ENCODE measurements at regions not wholly inside any gene's neighbourhood (a gene's known extent, or its start where the extent isn't known, plus 50 kb on each side); places are given as distances from the start of the nearest gene placed in this dataset.

DNA sequence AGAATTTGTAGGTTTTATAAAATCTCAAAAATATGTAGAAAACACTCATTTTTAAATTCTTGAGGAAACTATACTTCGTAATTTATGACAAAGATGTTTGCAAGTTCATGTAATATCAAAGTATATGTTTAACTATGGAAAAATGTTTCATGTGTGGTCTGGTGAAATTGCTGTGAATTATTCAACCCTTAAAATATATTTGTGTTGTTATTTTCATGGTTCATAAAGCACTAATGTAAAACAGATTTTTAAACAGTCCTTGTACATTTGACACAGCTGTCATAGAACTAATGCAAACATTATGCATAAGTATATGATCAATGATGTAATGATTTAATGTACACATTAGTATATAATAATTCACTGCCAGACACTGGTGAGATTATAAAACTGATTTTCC is 83.1 kb upstream of the ARSJ start:
- H3K27ac Mint-ChIP-seq (ENCODE audit: unreplicated experiment) = no peak overlapping the region
- no peaks in the 10 kb centered on the region for H3K36me3 Mint-ChIP-seq (ENCODE audit: insufficient read depth, unreplicated experiment)
- CTCF ChIA-PET = no interaction called here
- BruUV-seq (replicated peaks) = no TSS peak
- DNase-seq = no peak
- H3K4me3 Mint-ChIP-seq (ENCODE audit: low read depth, unreplicated experiment) = no peak overlapping the region
- intact Hi-C loops (cut with micrococcal nuclease; ENCODE audit: unreplicated experiment) = no loop called here
- H3K9me3 Mint-ChIP-seq (ENCODE audit: low read depth, unreplicated experiment) = no peaks in the 10 kb centered on the region
- H3K4me1 Mint-ChIP-seq (ENCODE audit: low read depth, unreplicated experiment) = no peaks in the 10 kb centered on the region
- TF ChIP-seq, protein P1, sequence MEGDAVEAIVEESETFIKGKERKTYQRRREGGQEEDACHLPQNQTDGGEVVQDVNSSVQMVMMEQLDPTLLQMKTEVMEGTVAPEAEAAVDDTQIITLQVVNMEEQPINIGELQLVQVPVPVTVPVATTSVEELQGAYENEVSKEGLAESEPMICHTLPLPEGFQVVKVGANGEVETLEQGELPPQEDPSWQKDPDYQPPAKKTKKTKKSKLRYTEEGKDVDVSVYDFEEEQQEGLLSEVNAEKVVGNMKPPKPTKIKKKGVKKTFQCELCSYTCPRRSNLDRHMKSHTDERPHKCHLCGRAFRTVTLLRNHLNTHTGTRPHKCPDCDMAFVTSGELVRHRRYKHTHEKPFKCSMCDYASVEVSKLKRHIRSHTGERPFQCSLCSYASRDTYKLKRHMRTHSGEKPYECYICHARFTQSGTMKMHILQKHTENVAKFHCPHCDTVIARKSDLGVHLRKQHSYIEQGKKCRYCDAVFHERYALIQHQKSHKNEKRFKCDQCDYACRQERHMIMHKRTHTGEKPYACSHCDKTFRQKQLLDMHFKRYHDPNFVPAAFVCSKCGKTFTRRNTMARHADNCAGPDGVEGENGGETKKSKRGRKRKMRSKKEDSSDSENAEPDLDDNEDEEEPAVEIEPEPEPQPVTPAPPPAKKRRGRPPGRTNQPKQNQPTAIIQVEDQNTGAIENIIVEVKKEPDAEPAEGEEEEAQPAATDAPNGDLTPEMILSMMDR (IDR thresholded peaks at IDR 0.05; ENCODE audit: unreplicated experiment) = no peak
- H3K27me3 Mint-ChIP-seq (ENCODE audit: unreplicated experiment) = no peaks in the 10 kb centered on the region

DNA sequence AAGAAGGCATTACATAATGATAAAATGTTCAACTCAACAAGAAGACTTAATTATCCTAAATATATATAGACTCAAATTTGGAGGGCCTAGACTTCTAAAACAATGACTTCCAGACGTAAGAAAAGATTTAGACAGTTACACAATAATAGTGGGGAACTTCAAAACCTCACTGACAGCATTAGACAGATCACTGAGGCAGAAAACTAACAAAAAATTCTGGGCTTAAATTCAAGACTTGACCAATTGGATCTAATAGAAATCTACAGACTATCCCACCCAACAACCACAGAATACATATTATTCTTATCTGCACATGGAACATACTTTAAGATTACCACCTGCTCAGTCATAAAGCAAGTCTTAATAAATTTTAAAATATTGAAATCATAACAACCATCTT is 93.3 kb upstream of the ARSJ start:
- no TSS peak for BruUV-seq (replicated peaks)
- H3K9me3 Mint-ChIP-seq (ENCODE audit: low read depth, unreplicated experiment) = no peaks in the 10 kb centered on the region
- H3K4me3 Mint-ChIP-seq (ENCODE audit: low read depth, unreplicated experiment) = no peak overlapping the region
- intact Hi-C loops (cut with micrococcal nuclease; ENCODE audit: unreplicated experiment) = loop anchor here (5.0 kb wide), 2 partner anchors 305 to 675 kb away; no protein-coding TSS in a partner anchor
- no peak for DNase-seq
- TF ChIP-seq, protein P1 (IDR thresholded peaks at IDR 0.05; ENCODE audit: unreplicated experiment) = no peak
- no peaks in the 10 kb centered on the region for H3K27me3 Mint-ChIP-seq (ENCODE audit: unreplicated experiment)
- H3K36me3 Mint-ChIP-seq (ENCODE audit: insufficient read depth, unreplicated experiment) = no peaks in the 10 kb centered on the region
- H3K27ac Mint-ChIP-seq (ENCODE audit: unreplicated experiment) = no peak overlapping the region
- peaks cover 12% of the 10 kb centered on the region for H3K4me1 Mint-ChIP-seq (ENCODE audit: low read depth, unreplicated experiment)
- CTCF ChIA-PET = no interaction called here

DNA sequence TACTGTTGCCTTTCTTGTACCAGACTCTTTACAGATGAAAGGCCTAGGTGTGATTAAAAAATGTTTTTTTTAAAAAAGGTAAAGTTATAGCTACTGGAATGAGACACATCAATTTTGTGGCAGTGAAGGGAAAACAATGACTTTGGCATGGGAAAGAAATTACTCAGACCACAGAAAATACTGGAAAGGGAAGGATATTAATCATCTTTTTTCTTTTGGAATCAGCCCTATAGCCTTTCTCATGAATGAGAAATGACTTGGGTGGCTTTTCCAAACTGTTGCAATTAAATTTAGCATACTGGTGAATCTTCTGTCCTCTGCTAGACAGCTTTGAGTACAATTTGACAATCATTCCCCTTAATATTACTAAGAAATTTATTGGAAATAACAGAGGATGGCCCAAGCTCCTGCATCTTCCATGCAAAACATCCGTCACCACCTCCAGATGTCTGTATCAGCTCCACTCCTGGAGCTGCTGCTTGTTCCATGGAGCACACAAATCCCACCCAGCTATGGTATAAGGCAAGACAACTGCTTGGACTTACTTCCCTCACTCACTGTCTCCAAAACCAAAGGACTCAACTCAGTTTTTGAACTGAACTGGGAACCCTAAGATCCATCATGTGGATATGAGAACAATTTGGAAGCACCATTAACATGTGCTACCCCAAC is 97.6 kb upstream of the ARSJ start:
- DNase-seq = no peak
- no peak overlapping the region for H3K27ac Mint-ChIP-seq (ENCODE audit: unreplicated experiment)
- CTCF ChIA-PET = no interaction called here
- no peaks in the 10 kb centered on the region for H3K27me3 Mint-ChIP-seq (ENCODE audit: unreplicated experiment)
- H3K4me1 Mint-ChIP-seq (ENCODE audit: low read depth, unreplicated experiment) = no peaks in the 10 kb centered on the region
- TF ChIP-seq, protein P1 (IDR thresholded peaks at IDR 0.05; ENCODE audit: unreplicated experiment) = no peak
- H3K36me3 Mint-ChIP-seq (ENCODE audit: insufficient read depth, unreplicated experiment) = no peaks in the 10 kb centered on the region
- no peaks in the 10 kb centered on the region for H3K9me3 Mint-ChIP-seq (ENCODE audit: low read depth, unreplicated experiment)
- H3K4me3 Mint-ChIP-seq (ENCODE audit: low read depth, unreplicated experiment) = no peak overlapping the region
- no TSS peak for BruUV-seq (replicated peaks)
- intact Hi-C loops (cut with micrococcal nuclease; ENCODE audit: unreplicated experiment) = no loop called here

DNA sequence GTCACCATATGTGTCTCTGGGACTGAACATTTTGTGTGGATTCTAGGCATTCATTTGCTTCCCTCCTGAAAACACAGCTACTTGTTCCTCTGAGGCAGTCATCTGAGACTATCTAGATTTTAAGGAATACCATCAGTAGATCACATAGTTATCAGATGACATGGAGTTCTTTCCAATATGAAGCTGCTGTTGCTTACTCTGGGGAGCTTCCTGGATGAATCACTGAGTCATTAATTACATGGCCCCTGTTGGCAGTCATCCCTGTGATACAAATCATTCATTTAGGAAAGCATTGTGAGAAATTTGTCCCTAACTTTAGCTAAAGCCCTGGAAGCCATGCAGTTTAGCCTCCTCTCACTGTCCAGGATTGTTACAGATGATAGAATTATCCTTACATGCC is 98.2 kb upstream of the ARSJ start:
- Mint-ChIP-seq H3K36me3 (ENCODE audit: insufficient read depth, unreplicated experiment) (no peaks in the 10 kb centered on the region), H3K27ac (ENCODE audit: unreplicated experiment) (no peak overlapping the region), H3K4me3 (ENCODE audit: low read depth, unreplicated experiment) (no peak overlapping the region), H3K27me3 (ENCODE audit: unreplicated experiment) (no peaks in the 10 kb centered on the region), H3K9me3 (ENCODE audit: low read depth, unreplicated experiment) (no peaks in the 10 kb centered on the region), H3K4me1 (ENCODE audit: low read depth, unreplicated experiment) (no peaks in the 10 kb centered on the region)
- no peak for DNase-seq
- TF ChIP-seq, protein P1 (IDR thresholded peaks at IDR 0.05; ENCODE audit: unreplicated experiment) = no peak
- intact Hi-C loops (cut with micrococcal nuclease; ENCODE audit: unreplicated experiment) = no loop called here
- CTCF ChIA-PET = no interaction called here
- no TSS peak for BruUV-seq (replicated peaks)

Data from Calu3 (cell line).